IMR-90 (cell line): ENCODE measurements at regions not wholly inside any gene's neighbourhood (a gene's known extent, or its start where the extent isn't known, plus 50 kb on each side); places are given as distances from the start of the nearest gene placed in this dataset.

Source experiments
- ATAC-seq: fragments of 200-7000 bp; cut with Tn5 transposase; 2 replicates; pipeline ENCODE4 v1.9.1; 2020; ENCODE audit warnings: low read depth, mild to moderate bottlenecking, moderate library complexity
- BruUV-seq: library from RNA; stranded (reverse); fragments of 400-500 nt; replicated peaks from 2 replicates; lab custom pipeline; 2021; lab: Mats Ljungman, UMichigan
- CTCF ChIA-PET: fragments of 300-600 bp; formaldehyde crosslinking; extraction: SDS; loops from one replicate; lab custom pipeline; 2021; ENCODE audit warnings: antibody characterized with exemption; lab: Yijun Ruan, JAX
- POLR2A ChIA-PET: fragments of 300-600 bp; sonication (Branson Sonifier 250); formaldehyde crosslinking; loops from one replicate; lab custom pipeline; 2022; ENCODE audit warnings: antibody characterized with exemption; ENCODE audit not compliant: unreplicated experiment; lab: Charles Lee
- DNase-seq: peaks from one replicate; pipeline ENCODE4 v3.0.0; 2013
- H2AFZ ChIP-seq: replicated peaks from 2 replicates; pipeline ENCODE3; 2013; ENCODE audit warnings: low read length, mild to moderate bottlenecking; ENCODE audit not compliant: poor library complexity
- H2AK5ac ChIP-seq: 2 replicates; pipeline ENCODE4 v1.6.1; 2013; ENCODE audit warnings: low read depth, low read length, inconsistent platforms
- H2AK9ac ChIP-seq: replicated peaks from 2 replicates; pipeline ENCODE3; 2013; ENCODE audit warnings: mild to moderate bottlenecking, low read depth, low read length, moderate library complexity; ENCODE audit not compliant: poor library complexity
- H2BK120ac ChIP-seq: 2 replicates; pipeline ENCODE4 v1.6.1; 2013; ENCODE audit warnings: low read depth, low read length, inconsistent platforms
- H2BK15ac ChIP-seq: 3 replicates; pipeline ENCODE4 v1.6.1; 2013; ENCODE audit warnings: low read depth, low read length, inconsistent platforms
- H2BK20ac ChIP-seq: 2 replicates; pipeline ENCODE4 v1.6.1; 2013; ENCODE audit warnings: low read depth, mild to moderate bottlenecking, inconsistent platforms, low read length, moderate library complexity
- H2BK5ac ChIP-seq: 2 replicates; pipeline ENCODE4 v1.6.1; 2013; ENCODE audit warnings: mild to moderate bottlenecking, low read depth, low read length, inconsistent platforms; ENCODE audit not compliant: poor library complexity, severe bottlenecking
- H3K14ac ChIP-seq: replicated peaks from 2 replicates; pipeline ENCODE4 v1.6.1; 2013; ENCODE audit warnings: low read depth, low read length, inconsistent platforms
- H3K18ac ChIP-seq: 2 replicates; pipeline ENCODE4 v1.6.1; 2013; ENCODE audit warnings: low read depth, low read length, control low read depth
- H3K23ac ChIP-seq: 2 replicates; pipeline ENCODE4 v1.6.1; 2013; ENCODE audit warnings: low read depth, low read length, inconsistent platforms
- H3K27ac ChIP-seq: 2 replicates; pipeline ENCODE4 v1.5.1; 2013; ENCODE audit warnings: mild to moderate bottlenecking, control low read depth, low read length; ENCODE audit not compliant: insufficient read depth
- H3K27me3 ChIP-seq: 2 replicates; pipeline ENCODE4 v1.6.1; 2013; ENCODE audit warnings: low read length; ENCODE audit not compliant: control insufficient read depth, insufficient read depth
- H3K36me3 ChIP-seq: 2 replicates; pipeline ENCODE4 v1.6.1; 2013; ENCODE audit warnings: low read length, mixed read lengths; ENCODE audit not compliant: control insufficient read depth, insufficient read depth
- H3K4ac ChIP-seq: 2 replicates; pipeline ENCODE4 v1.6.1; 2013; ENCODE audit warnings: low read depth, low read length, inconsistent platforms
- H3K4me1 ChIP-seq: 2 replicates; pipeline ENCODE4 v1.6.1; 2013; ENCODE audit warnings: low read length, mixed read lengths; ENCODE audit not compliant: control insufficient read depth, insufficient read depth
- H3K4me2 ChIP-seq: 2 replicates; pipeline ENCODE4 v1.6.1; 2013; ENCODE audit warnings: low read depth, mild to moderate bottlenecking, control low read depth, low read length, moderate library complexity
- H3K4me3 ChIP-seq: 2 replicates; pipeline ENCODE4 v1.5.1; 2013; ENCODE audit warnings: low read depth, mild to moderate bottlenecking, control low read depth, low read length, moderate library complexity; ENCODE audit not compliant: insufficient read depth
- H3K56ac ChIP-seq: 2 replicates; pipeline ENCODE4 v1.6.1; 2013; ENCODE audit warnings: low read length, inconsistent platforms; ENCODE audit not compliant: insufficient read depth; ENCODE audit errors: extremely low read depth
- H3K79me1 ChIP-seq, 2 experiments: 2 replicates each; pipeline ENCODE4 v1.6.1; 2013; ENCODE audit warnings: low read length in 2 of 2, inconsistent platforms in 1 of 2, low read depth in 1 of 2
- H3K9ac ChIP-seq: 2 replicates; pipeline ENCODE4 v1.6.1; 2013; ENCODE audit warnings: low read depth, low read length, control low read depth
- H3K9me1 ChIP-seq: 2 replicates; pipeline ENCODE4 v1.6.1; 2013; ENCODE audit warnings: low read length, inconsistent platforms; ENCODE audit not compliant: insufficient read depth
- H3K9me3 ChIP-seq: 2 replicates; pipeline ENCODE4 v1.6.1; 2013; ENCODE audit warnings: low read length; ENCODE audit not compliant: control insufficient read depth, insufficient read depth
- H4K20me1 ChIP-seq: 2 replicates; pipeline ENCODE4 v1.6.1; 2013; ENCODE audit warnings: low read length, inconsistent platforms; ENCODE audit not compliant: insufficient read depth
- H4K5ac ChIP-seq: 2 replicates; pipeline ENCODE4 v1.6.1; 2013; ENCODE audit warnings: mild to moderate bottlenecking, low read depth, low read length, control low read depth
- H4K8ac ChIP-seq, 2 experiments: 2 replicates each; pipeline ENCODE4 v1.6.1; 2013; ENCODE audit warnings: low read depth in 2 of 2, low read length in 2 of 2, control low read depth in 1 of 2, inconsistent platforms in 1 of 2
- H4K91ac ChIP-seq: 2 replicates; pipeline ENCODE4 v1.6.1; 2013; ENCODE audit warnings: low read depth, low read length, inconsistent platforms; ENCODE audit not compliant: insufficient read depth
- BHLHE40 ChIP-seq: fragments of 150-350 bp; IDR thresholded peaks from 2 replicates; pipeline ENCODE4 v1.6.1; 2016; ENCODE audit warnings: mild to moderate bottlenecking, low read depth, low read length
- CEBPB ChIP-seq: IDR thresholded peaks from 2 replicates; pipeline ENCODE4 v1.6.1; 2012; ENCODE audit warnings: low read depth, low read length, improper control_type of control experiment
- CHD1 ChIP-seq: IDR thresholded peaks from 2 replicates; pipeline ENCODE4 v1.6.1; 2012; ENCODE audit warnings: low read depth, low read length, improper control_type of control experiment
- FOS ChIP-seq: fragments of 150-350 bp; IDR thresholded peaks from 2 replicates; pipeline ENCODE4 v1.6.1; 2016; ENCODE audit warnings: low read depth, low read length
- MAFK ChIP-seq: IDR thresholded peaks from 2 replicates; pipeline ENCODE4 v1.6.1; 2012; ENCODE audit warnings: low read depth, low read length, improper control_type of control experiment
- MAZ ChIP-seq: IDR thresholded peaks from 2 replicates; pipeline ENCODE4 v1.6.1; 2012; ENCODE audit warnings: low read depth, mild to moderate bottlenecking, low read length, improper control_type of control experiment, moderate library complexity, borderline replicate concordance
- MXI1 ChIP-seq: IDR thresholded peaks from 2 replicates; pipeline ENCODE4 v1.6.1; 2012; ENCODE audit warnings: low read depth, mild to moderate bottlenecking, low read length, moderate library complexity, borderline replicate concordance
- NFE2L2 ChIP-seq: fragments of 150-350 bp; IDR thresholded peaks from 2 replicates; pipeline ENCODE4 v1.6.1; 2016; ENCODE audit warnings: low read depth, mild to moderate bottlenecking, low read length
- POLR2A ChIP-seq: IDR thresholded peaks from 2 replicates; pipeline ENCODE4 v1.6.1; 2012; ENCODE audit warnings: mild to moderate bottlenecking, low read depth, low read length
- RAD21 ChIP-seq: IDR thresholded peaks from 2 replicates; pipeline ENCODE4 v1.6.1; 2012; ENCODE audit warnings: low read length, improper control_type of control experiment
- RCOR1 ChIP-seq: IDR thresholded peaks from 2 replicates; pipeline ENCODE4 v1.6.1; 2012; ENCODE audit warnings: mild to moderate bottlenecking, low read length, improper control_type of control experiment; ENCODE audit not compliant: insufficient replicate concordance
- RFX5 ChIP-seq: IDR thresholded peaks from 2 replicates; pipeline ENCODE4 v1.8.0; 2012; ENCODE audit warnings: low read depth, mild to moderate bottlenecking, low read length, moderate library complexity
- SMC3 ChIP-seq: fragments of 150-350 bp; IDR thresholded peaks from 2 replicates; pipeline ENCODE4 v1.6.1; 2016; ENCODE audit warnings: low read depth, mild to moderate bottlenecking, antibody characterized with exemption, low read length, moderate library complexity
- WGBS, 2 experiments: methylation state at CpG; one replicate each; pipeline versions ENCODE4 v1.1.5 to v1.1.7; 2013; ENCODE audit warnings: missing lambda C conversion rate in 2 of 2; ENCODE audit not compliant: insufficient read length in 1 of 2; ENCODE audit errors: extremely low coverage in 2 of 2; 5-methylcytosine and 5-hydroxymethylcytosine counted together
- dilution Hi-C: fragments of 300-500 bp; cut with HindIII; formaldehyde crosslinking; loops from one replicate; pipeline ENCODE4 v1.14.3; 2018; ENCODE audit warnings: low sequenced_read_pairs; ENCODE audit not compliant: unreplicated experiment
- in situ Hi-C: fragments of 300-500 bp; cut with MboI; formaldehyde crosslinking; loops from 3 replicates; pipeline ENCODE4 v1.14.3; 2019; ENCODE audit warnings: low sequenced_read_pairs, inconsistent platforms, mixed read lengths
- intact Hi-C: fragments of 100-400 bp; cut with micrococcal nuclease; formaldehyde crosslinking; loops from 2 replicates; pipeline ENCODE4 v1.10.0; 2022
- TF ChIP-seq, protein P1 (sequence below): fragments of 150-350 bp; IDR thresholded peaks from 2 replicates; pipeline ENCODE4 v1.6.1; 2017; ENCODE audit warnings: mild to moderate bottlenecking, antibody characterized with exemption, low read length, low read depth
- TF ChIP-seq, protein P2 (sequence below): conservative IDR thresholded peaks from 2 replicates; pipeline ENCODE4 v1.5.1; 2012; ENCODE audit warnings: mild to moderate bottlenecking, low read depth, low read length, improper control_type of control experiment
- TF ChIP-seq, protein P3 (sequence below): fragments of 150-350 bp; IDR thresholded peaks from 2 replicates; pipeline ENCODE4 v1.6.1; 2016; ENCODE audit warnings: low read depth, mild to moderate bottlenecking, low read length, moderate library complexity, borderline replicate concordance

DNA sequence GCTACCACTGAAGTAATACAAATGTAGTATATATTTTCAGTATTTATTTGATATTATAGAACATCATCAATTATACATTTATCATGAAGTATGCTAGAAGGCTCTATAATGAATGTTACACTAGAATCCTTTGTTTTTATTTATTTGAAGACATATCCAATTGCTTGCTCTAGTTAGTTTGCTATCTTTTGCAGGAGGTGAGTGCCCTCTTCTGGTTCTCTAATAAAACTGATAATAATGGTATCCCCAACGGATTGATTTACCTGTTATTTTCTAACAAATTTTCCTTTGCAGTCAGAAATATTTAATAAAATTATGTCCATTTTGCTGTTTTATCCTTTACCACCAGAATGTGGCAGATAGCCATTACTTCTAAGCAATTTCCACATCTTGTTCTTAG is 274.3 kb upstream of the TACR3 start:
- no peaks in the 10 kb centered on the region for H3K4me1 ChIP-seq
- no peak overlapping the region for H3K4me3 ChIP-seq
- no peak overlapping the region for H4K5ac ChIP-seq
- H2BK120ac ChIP-seq, result no peak overlapping the region
- ChIA-PET POLR2A (interaction anchor here (0.6 kb wide), 1 partner anchor 338 kb away, joined by 3 read pairs; no protein-coding TSS in a partner anchor), CTCF (no interaction called here)
- no peak overlapping the region for H3K9ac ChIP-seq
- H4K20me1 ChIP-seq, result no peaks in the 10 kb centered on the region
- intact Hi-C loops, result no loop called here
- no peak overlapping the region for H3K27ac ChIP-seq
- no peak overlapping the region for H3K4me2 ChIP-seq
- no peak overlapping the region for H2AFZ ChIP-seq
- no peaks in the 10 kb centered on the region for H3K79me1 ChIP-seq
- H2BK15ac ChIP-seq, result no peak overlapping the region
- no CpG with 5 or more reads among the region's 1 CpG for WGBS, 2 experiments
- H2AK5ac ChIP-seq, result no peak overlapping the region
- no peaks in the 10 kb centered on the region for H3K36me3 ChIP-seq
- BruUV-seq, result no TSS peak
- H2BK5ac ChIP-seq, result no peak overlapping the region
- no peak overlapping the region for H2AK9ac ChIP-seq
- dilution Hi-C loops, result no loop called here
- no peak overlapping the region for H2BK20ac ChIP-seq
- H3K23ac ChIP-seq, result no peak overlapping the region
- ATAC-seq, result no peak
- H4K91ac ChIP-seq, result no peak overlapping the region
- peaks cover 2% of the 10 kb centered on the region; the same call in 1 of the 2 replicates for H3K9me3 ChIP-seq
- DNase-seq, result no peak
- TF ChIP-seq RFX5 (no peak), FOS (no peak), MAZ (no peak), BHLHE40 (no peak), CHD1 (no peak), MAFK (no peak), NFE2L2 (no peak), POLR2A (no peak), RCOR1 (no peak), CEBPB (no peak), MXI1 (no peak), SMC3 (no peak), RAD21 (no peak)
- TF ChIP-seq, protein P1, sequence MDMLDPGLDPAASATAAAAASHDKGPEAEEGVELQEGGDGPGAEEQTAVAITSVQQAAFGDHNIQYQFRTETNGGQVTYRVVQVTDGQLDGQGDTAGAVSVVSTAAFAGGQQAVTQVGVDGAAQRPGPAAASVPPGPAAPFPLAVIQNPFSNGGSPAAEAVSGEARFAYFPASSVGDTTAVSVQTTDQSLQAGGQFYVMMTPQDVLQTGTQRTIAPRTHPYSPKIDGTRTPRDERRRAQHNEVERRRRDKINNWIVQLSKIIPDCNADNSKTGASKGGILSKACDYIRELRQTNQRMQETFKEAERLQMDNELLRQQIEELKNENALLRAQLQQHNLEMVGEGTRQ, result no peak
- TF ChIP-seq, protein P2, sequence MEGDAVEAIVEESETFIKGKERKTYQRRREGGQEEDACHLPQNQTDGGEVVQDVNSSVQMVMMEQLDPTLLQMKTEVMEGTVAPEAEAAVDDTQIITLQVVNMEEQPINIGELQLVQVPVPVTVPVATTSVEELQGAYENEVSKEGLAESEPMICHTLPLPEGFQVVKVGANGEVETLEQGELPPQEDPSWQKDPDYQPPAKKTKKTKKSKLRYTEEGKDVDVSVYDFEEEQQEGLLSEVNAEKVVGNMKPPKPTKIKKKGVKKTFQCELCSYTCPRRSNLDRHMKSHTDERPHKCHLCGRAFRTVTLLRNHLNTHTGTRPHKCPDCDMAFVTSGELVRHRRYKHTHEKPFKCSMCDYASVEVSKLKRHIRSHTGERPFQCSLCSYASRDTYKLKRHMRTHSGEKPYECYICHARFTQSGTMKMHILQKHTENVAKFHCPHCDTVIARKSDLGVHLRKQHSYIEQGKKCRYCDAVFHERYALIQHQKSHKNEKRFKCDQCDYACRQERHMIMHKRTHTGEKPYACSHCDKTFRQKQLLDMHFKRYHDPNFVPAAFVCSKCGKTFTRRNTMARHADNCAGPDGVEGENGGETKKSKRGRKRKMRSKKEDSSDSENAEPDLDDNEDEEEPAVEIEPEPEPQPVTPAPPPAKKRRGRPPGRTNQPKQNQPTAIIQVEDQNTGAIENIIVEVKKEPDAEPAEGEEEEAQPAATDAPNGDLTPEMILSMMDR, result no peak
- TF ChIP-seq, protein P3, sequence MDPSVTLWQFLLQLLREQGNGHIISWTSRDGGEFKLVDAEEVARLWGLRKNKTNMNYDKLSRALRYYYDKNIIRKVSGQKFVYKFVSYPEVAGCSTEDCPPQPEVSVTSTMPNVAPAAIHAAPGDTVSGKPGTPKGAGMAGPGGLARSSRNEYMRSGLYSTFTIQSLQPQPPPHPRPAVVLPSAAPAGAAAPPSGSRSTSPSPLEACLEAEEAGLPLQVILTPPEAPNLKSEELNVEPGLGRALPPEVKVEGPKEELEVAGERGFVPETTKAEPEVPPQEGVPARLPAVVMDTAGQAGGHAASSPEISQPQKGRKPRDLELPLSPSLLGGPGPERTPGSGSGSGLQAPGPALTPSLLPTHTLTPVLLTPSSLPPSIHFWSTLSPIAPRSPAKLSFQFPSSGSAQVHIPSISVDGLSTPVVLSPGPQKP, result no peak
- no peak overlapping the region for H3K14ac ChIP-seq
- H3K18ac ChIP-seq, result no peak overlapping the region
- H4K8ac ChIP-seq, result no peak overlapping the region
- no peak overlapping the region for H3K56ac ChIP-seq
- H3K9me1 ChIP-seq, result no peaks in the 10 kb centered on the region
- in situ Hi-C loops, result no loop called here
- no peaks in the 10 kb centered on the region for H3K27me3 ChIP-seq
- H3K4ac ChIP-seq, result no peak overlapping the region
